ENCODE measurements at regions not wholly inside any gene's neighbourhood (a gene's known extent, or its start where the extent isn't known, plus 50 kb on each side); places are given as distances from the start of the nearest gene placed in this dataset.

DNA sequence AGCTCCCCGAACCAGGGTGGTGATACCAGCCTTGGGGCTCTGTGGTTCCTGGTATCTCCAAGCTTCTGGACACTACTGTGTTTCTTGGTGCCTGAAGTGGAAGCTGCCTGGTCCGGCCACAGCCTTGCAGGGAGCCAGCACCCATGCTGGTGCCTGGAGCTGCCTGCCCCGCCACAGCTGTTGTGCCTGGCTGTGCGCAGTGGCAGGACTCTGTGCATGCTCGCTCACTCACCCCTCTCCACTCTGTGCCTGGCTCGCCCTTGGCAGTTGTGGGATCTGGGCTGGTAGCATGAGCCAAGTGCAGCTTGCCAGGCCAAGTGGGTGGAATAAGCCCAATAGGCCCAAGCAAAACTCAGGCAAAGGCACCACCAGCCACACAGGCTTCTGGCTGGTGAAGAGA lies 1225.3 kb downstream of the SLITRK5 start:
- Histone ChIP-seq H3K4me3 (ENCODE audit: low read depth, low read length) (no peak overlapping the region), H3K4ac (ENCODE audit: low read depth, low read length) (no peak overlapping the region), H2BK120ac (ENCODE audit: insufficient read depth, low read length, poor library complexity) (no peak overlapping the region), H4K8ac (ENCODE audit: low read depth, low read length) (no peak overlapping the region), H4K91ac (ENCODE audit: low read depth, low read length) (no peak overlapping the region), H3K4me2 (ENCODE audit: low read length) (no peak overlapping the region), H4K12ac (ENCODE audit: low read depth, low read length) (no peak overlapping the region), H3K18ac (ENCODE audit: low read length) (no peak overlapping the region), H3K79me2 (ENCODE audit: control insufficient read depth, insufficient read depth, low read length, poor library complexity) (no peaks in the 10 kb centered on the region), H3K9ac (ENCODE audit: low read length) (no peak overlapping the region), H2BK12ac (ENCODE audit: low read length) (no peak overlapping the region), H2AFZ (ENCODE audit: insufficient read depth, low read length, poor library complexity) (no peak overlapping the region), H3K4me1 (ENCODE audit: control insufficient read depth in 1 of 2, insufficient read depth in 2 of 2, low read length in 2 of 2) (no peaks in the 10 kb centered on the region), H3K27me3 (ENCODE audit: insufficient read depth, low read length) (no peaks in the 10 kb centered on the region), H3K9me3 (ENCODE audit: insufficient read depth, low read depth, low read length) (peaks cover 7% of the 10 kb centered on the region), H3K36me3 (ENCODE audit: control insufficient read depth in 1 of 2, insufficient read depth in 2 of 2, low read length in 2 of 2) (no peaks in the 10 kb centered on the region), H2AK5ac (ENCODE audit: low read length) (no peak overlapping the region), H2BK5ac (ENCODE audit: low read depth, low read length, poor library complexity) (no peak overlapping the region), H3K14ac (ENCODE audit: low read length) (no peak overlapping the region), H3K79me1 (ENCODE audit: low read length) (no peaks in the 10 kb centered on the region), H3K27ac (ENCODE audit: low read depth, low read length) (no peak overlapping the region), H3K23ac (ENCODE audit: low read length) (no peak overlapping the region)
- WGBS (ENCODE audit: extremely low coverage, insufficient coverage, insufficient read length) = no CpG with 5 or more reads among the region's 6 CpGs
- DNase-seq = no peak

DNA sequence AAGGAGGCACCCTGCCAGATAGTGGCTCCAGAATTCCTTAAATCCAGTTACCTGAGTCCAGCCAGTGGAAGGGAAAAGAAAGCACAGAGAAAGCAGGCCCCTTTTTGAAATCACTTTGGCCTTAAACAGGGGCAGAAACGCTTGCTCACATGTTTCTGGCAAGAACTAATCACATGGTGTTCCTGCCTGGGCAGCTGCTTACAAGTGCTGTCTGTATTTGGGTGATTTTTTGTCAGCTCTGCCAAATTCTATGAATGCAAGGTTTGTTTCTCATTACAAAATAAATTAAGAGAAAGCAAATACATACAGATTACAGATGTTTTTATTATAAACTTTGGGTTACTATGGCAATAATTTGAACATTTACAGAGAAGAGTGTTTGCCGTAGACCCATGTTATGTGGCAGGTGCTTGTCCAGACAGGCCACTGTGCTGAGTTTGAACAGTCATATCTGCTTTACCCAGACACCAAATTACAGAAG lies 1237.8 kb downstream of the SLITRK5 start:
- no peak overlapping the region for H3K4ac ChIP-seq (ENCODE audit: low read depth, low read length)
- H2BK12ac ChIP-seq (ENCODE audit: low read length) = no peak overlapping the region
- H3K36me3 ChIP-seq (ENCODE audit: control insufficient read depth in 1 of 2, insufficient read depth in 2 of 2, low read length in 2 of 2) = no peaks in the 10 kb centered on the region
- H3K18ac ChIP-seq (ENCODE audit: low read length) = no peak overlapping the region
- H4K91ac ChIP-seq (ENCODE audit: low read depth, low read length) = no peak overlapping the region
- no peak overlapping the region for H3K27ac ChIP-seq (ENCODE audit: low read depth, low read length)
- no peaks in the 10 kb centered on the region for H3K27me3 ChIP-seq (ENCODE audit: insufficient read depth, low read length)
- H2AFZ ChIP-seq (ENCODE audit: insufficient read depth, low read length, poor library complexity) = no peak overlapping the region
- no peak overlapping the region for H3K9ac ChIP-seq (ENCODE audit: low read length)
- no peaks in the 10 kb centered on the region for H3K4me1 ChIP-seq (ENCODE audit: control insufficient read depth in 1 of 2, insufficient read depth in 2 of 2, low read length in 2 of 2)
- H3K79me1 ChIP-seq (ENCODE audit: low read length) = no peaks in the 10 kb centered on the region
- H3K14ac ChIP-seq (ENCODE audit: low read length) = no peak overlapping the region
- no peak overlapping the region for H4K12ac ChIP-seq (ENCODE audit: low read depth, low read length)
- H2AK5ac ChIP-seq (ENCODE audit: low read length) = no peak overlapping the region
- no peaks in the 10 kb centered on the region for H3K79me2 ChIP-seq (ENCODE audit: control insufficient read depth, insufficient read depth, low read length, poor library complexity)
- no peaks in the 10 kb centered on the region for H3K9me3 ChIP-seq (ENCODE audit: insufficient read depth, low read depth, low read length)
- no peak overlapping the region for H3K4me3 ChIP-seq (ENCODE audit: low read depth, low read length)
- no peak overlapping the region for H4K8ac ChIP-seq (ENCODE audit: low read depth, low read length)
- no peak overlapping the region for H2BK5ac ChIP-seq (ENCODE audit: low read depth, low read length, poor library complexity)
- WGBS (ENCODE audit: extremely low coverage, insufficient coverage, insufficient read length) = no CpG with 5 or more reads among the region's 2 CpGs
- no peak for DNase-seq
- H3K23ac ChIP-seq (ENCODE audit: low read length) = no peak overlapping the region
- no peak overlapping the region for H2BK120ac ChIP-seq (ENCODE audit: insufficient read depth, low read length, poor library complexity)
- no peak overlapping the region for H3K4me2 ChIP-seq (ENCODE audit: low read length)

GRCh38 chr13:88919970-88920628 lies 1248.9 kb downstream of the SLITRK5 start:
- H3K9me3 ChIP-seq (ENCODE audit: insufficient read depth, low read depth, low read length) = no peaks in the 10 kb centered on the region
- no peak overlapping the region for H2BK5ac ChIP-seq (ENCODE audit: low read depth, low read length, poor library complexity)
- no peak overlapping the region for H4K8ac ChIP-seq (ENCODE audit: low read depth, low read length)
- no peak overlapping the region for H2BK12ac ChIP-seq (ENCODE audit: low read length)
- H3K14ac ChIP-seq (ENCODE audit: low read length) = no peak overlapping the region
- H4K91ac ChIP-seq (ENCODE audit: low read depth, low read length) = no peak overlapping the region
- no peaks in the 10 kb centered on the region for H3K79me2 ChIP-seq (ENCODE audit: control insufficient read depth, insufficient read depth, low read length, poor library complexity)
- H3K4me2 ChIP-seq (ENCODE audit: low read length) = no peak overlapping the region
- DNase-seq = no peak
- no peak overlapping the region for H4K12ac ChIP-seq (ENCODE audit: low read depth, low read length)
- 100% methylated on average over 1 of the region's 3 CpGs for WGBS (ENCODE audit: extremely low coverage, insufficient coverage, insufficient read length)
- H3K23ac ChIP-seq (ENCODE audit: low read length) = no peak overlapping the region
- H3K4me1 ChIP-seq (ENCODE audit: control insufficient read depth in 1 of 2, insufficient read depth in 2 of 2, low read length in 2 of 2) = no peaks in the 10 kb centered on the region
- H3K79me1 ChIP-seq (ENCODE audit: low read length) = no peaks in the 10 kb centered on the region
- H3K18ac ChIP-seq (ENCODE audit: low read length) = no peak overlapping the region
- H3K4me3 ChIP-seq (ENCODE audit: low read depth, low read length) = no peak overlapping the region
- H2BK120ac ChIP-seq (ENCODE audit: insufficient read depth, low read length, poor library complexity) = no peak overlapping the region
- no peak overlapping the region for H3K4ac ChIP-seq (ENCODE audit: low read depth, low read length)
- no peak overlapping the region for H2AK5ac ChIP-seq (ENCODE audit: low read length)
- H3K36me3 ChIP-seq (ENCODE audit: control insufficient read depth in 1 of 2, insufficient read depth in 2 of 2, low read length in 2 of 2) = no peaks in the 10 kb centered on the region
- H3K27ac ChIP-seq (ENCODE audit: low read depth, low read length) = no peak overlapping the region
- H2AFZ ChIP-seq (ENCODE audit: insufficient read depth, low read length, poor library complexity) = no peak overlapping the region
- no peak overlapping the region for H3K9ac ChIP-seq (ENCODE audit: low read length)
- H3K27me3 ChIP-seq (ENCODE audit: insufficient read depth, low read length) = no peaks in the 10 kb centered on the region

DNA sequence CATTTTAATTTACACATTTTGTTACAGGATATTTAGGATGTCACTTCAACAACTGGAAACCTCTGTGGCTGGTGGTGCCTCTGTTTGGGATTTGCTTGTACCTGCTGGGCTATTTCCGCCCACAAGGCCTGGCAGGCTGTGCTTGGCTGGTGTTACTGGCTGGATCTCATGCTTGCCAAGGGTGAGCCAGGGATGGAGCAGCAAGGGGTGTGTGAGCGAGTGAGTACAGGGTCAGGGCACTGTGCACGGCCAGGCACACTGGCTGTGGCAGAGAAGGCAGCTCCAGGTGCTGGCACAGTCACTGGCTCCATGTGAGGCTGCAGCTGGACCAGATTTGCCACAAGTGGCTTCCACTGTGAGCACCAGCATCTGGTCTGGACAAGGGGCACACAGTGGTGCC lies 1254.8 kb downstream of the SLITRK5 start:
- no peak overlapping the region for H2BK12ac ChIP-seq (ENCODE audit: low read length)
- H3K23ac ChIP-seq (ENCODE audit: low read length) = no peak overlapping the region
- no peaks in the 10 kb centered on the region for H3K79me1 ChIP-seq (ENCODE audit: low read length)
- no peak overlapping the region for H2AFZ ChIP-seq (ENCODE audit: insufficient read depth, low read length, poor library complexity)
- no peak overlapping the region for H3K4me2 ChIP-seq (ENCODE audit: low read length)
- no peaks in the 10 kb centered on the region for H3K27me3 ChIP-seq (ENCODE audit: insufficient read depth, low read length)
- H4K12ac ChIP-seq (ENCODE audit: low read depth, low read length) = no peak overlapping the region
- H3K9ac ChIP-seq (ENCODE audit: low read length) = no peak overlapping the region
- no peak overlapping the region for H4K91ac ChIP-seq (ENCODE audit: low read depth, low read length)
- H2AK5ac ChIP-seq (ENCODE audit: low read length) = no peak overlapping the region
- H3K9me3 ChIP-seq (ENCODE audit: insufficient read depth, low read depth, low read length) = peaks cover 2% of the 10 kb centered on the region
- H3K4me3 ChIP-seq (ENCODE audit: low read depth, low read length) = no peak overlapping the region
- H2BK120ac ChIP-seq (ENCODE audit: insufficient read depth, low read length, poor library complexity) = no peak overlapping the region
- no peaks in the 10 kb centered on the region for H3K79me2 ChIP-seq (ENCODE audit: control insufficient read depth, insufficient read depth, low read length, poor library complexity)
- H2BK5ac ChIP-seq (ENCODE audit: low read depth, low read length, poor library complexity) = no peak overlapping the region
- H3K14ac ChIP-seq (ENCODE audit: low read length) = no peak overlapping the region
- H3K27ac ChIP-seq (ENCODE audit: low read depth, low read length) = no peak overlapping the region
- no peak overlapping the region for H4K8ac ChIP-seq (ENCODE audit: low read depth, low read length)
- no peak overlapping the region for H3K18ac ChIP-seq (ENCODE audit: low read length)
- no peaks in the 10 kb centered on the region for H3K36me3 ChIP-seq (ENCODE audit: control insufficient read depth in 1 of 2, insufficient read depth in 2 of 2, low read length in 2 of 2)
- WGBS (ENCODE audit: extremely low coverage, insufficient coverage, insufficient read length) = no CpG with 5 or more reads among the region's 3 CpGs
- H3K4me1 ChIP-seq (ENCODE audit: control insufficient read depth in 1 of 2, insufficient read depth in 2 of 2, low read length in 2 of 2) = no peaks in the 10 kb centered on the region
- H3K4ac ChIP-seq (ENCODE audit: low read depth, low read length) = no peak overlapping the region
- no peak for DNase-seq

All from trophoblast cell (in vitro differentiated cells and primary cell).